Smooth muscle cell (in vitro differentiated cells): ENCODE measurements at regions not wholly inside any gene's neighbourhood (a gene's known extent, or its start where the extent isn't known, plus 50 kb on each side); places are given as distances from the start of the nearest gene placed in this dataset.

Source experiments
- DNase-seq: peaks from one replicate; lab custom pipeline; 2025; ENCODE audit not compliant: unreplicated experiment; lab: John Stamatoyannopoulos, UW
- H2AFZ ChIP-seq: fragments of 200-600 bp; sonication (generic); 2 replicates; pipeline ENCODE4 v1.6.0; 2016; ENCODE audit warnings: antibody characterized with exemption, low read depth, mild to moderate bottlenecking
- H3F3A ChIP-seq: fragments of 200-600 bp; sonication (generic); 2 replicates; pipeline ENCODE4 v1.6.0; 2017; ENCODE audit warnings: antibody characterized with exemption, low read depth
- H3K27ac ChIP-seq: fragments of 200-600 bp; sonication (generic); 2 replicates; pipeline ENCODE4 v1.5.1; 2016; ENCODE audit warnings: low read depth, mild to moderate bottlenecking
- H3K27me3 ChIP-seq: fragments of 200-600 bp; sonication (generic); 2 replicates; pipeline ENCODE4 v1.6.1; 2016; ENCODE audit warnings: low read depth, mild to moderate bottlenecking
- H3K36me3 ChIP-seq: fragments of 200-600 bp; sonication (generic); 2 replicates; pipeline ENCODE4 v1.5.1; 2016; ENCODE audit warnings: low read depth
- H3K4me1 ChIP-seq: fragments of 200-600 bp; sonication (generic); 2 replicates; pipeline ENCODE4 v1.5.1; 2016; ENCODE audit warnings: low read depth
- H3K4me2 ChIP-seq: fragments of 200-600 bp; sonication (generic); 2 replicates; pipeline ENCODE4 v1.6.0; 2016; ENCODE audit warnings: mild to moderate bottlenecking
- H3K4me3 ChIP-seq: fragments of 200-600 bp; sonication (generic); 2 replicates; pipeline ENCODE4 v1.5.1; 2016; ENCODE audit warnings: mild to moderate bottlenecking
- H3K79me2 ChIP-seq: fragments of 200-600 bp; sonication (generic); 2 replicates; pipeline ENCODE4 v1.6.0; 2016; ENCODE audit warnings: low read depth, mild to moderate bottlenecking
- H3K9ac ChIP-seq: fragments of 200-600 bp; sonication (generic); 2 replicates; pipeline ENCODE4 v1.6.0; 2016; ENCODE audit warnings: low read depth
- H3K9me3 ChIP-seq: fragments of 200-600 bp; sonication (generic); replicated peaks from 2 replicates; pipeline ENCODE4 v1.5.1; 2016; ENCODE audit warnings: low read depth
- H4K20me1 ChIP-seq: fragments of 200-600 bp; sonication (generic); 2 replicates; pipeline ENCODE4 v1.6.0; 2016; ENCODE audit warnings: low read depth
- WGBS: methylation state at CpG from one replicate; pipeline ENCODE4 v1.1.7; 2016; ENCODE audit warnings: low lambda C conversion rate; 5-methylcytosine and 5-hydroxymethylcytosine counted together
- TF ChIP-seq, protein P1 (sequence below): fragments of 200-600 bp; sonication (generic); IDR thresholded peaks from 2 replicates; pipeline ENCODE4 v1.5.1; 2017; ENCODE audit warnings: borderline replicate concordance, mild to moderate bottlenecking, antibody characterized with exemption; ENCODE audit not compliant: insufficient read depth, poor library complexity, severe bottlenecking

DNA sequence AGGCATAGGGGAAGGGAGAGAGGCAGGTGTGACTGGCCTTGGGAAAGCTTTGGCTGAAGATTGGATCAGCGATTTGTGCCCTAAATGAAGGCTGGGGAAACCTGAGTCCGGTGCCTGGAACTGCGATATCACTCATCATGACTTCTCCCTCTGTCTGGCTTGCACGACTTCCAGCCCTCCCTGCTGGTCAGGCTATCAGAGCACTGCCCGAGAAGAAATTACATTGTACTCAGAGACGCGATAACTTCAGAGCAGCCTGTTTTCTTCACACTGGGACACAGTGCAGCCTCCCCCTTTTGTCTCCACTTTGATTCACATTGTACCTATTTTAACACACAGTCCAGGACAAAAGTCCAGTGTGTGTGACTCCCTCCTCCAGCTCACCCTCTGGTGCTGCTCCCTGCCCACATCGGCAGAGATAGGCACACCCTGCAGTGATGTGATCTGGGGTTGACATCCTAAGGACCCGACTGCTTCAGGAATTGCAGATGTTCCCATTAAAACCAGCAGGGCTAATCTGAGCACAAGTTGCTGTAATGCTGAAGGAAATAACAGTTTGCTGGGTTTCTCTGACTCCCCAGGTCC is 62.1 kb upstream of the CADM1 start:
- H3K27me3 ChIP-seq: peaks cover 6% of the 10 kb centered on the region
- no peaks in the 10 kb centered on the region for H3K4me1 ChIP-seq
- DNase-seq: no peak
- H3K36me3 ChIP-seq: no peaks in the 10 kb centered on the region
- no peaks in the 10 kb centered on the region for H3F3A ChIP-seq
- no peak overlapping the region for H3K9ac ChIP-seq
- no peaks in the 10 kb centered on the region for H3K9me3 ChIP-seq
- 66% methylated on average over 9 of the region's 9 CpGs for WGBS
- H3K4me2 ChIP-seq: no peak overlapping the region
- TF ChIP-seq, protein P1, sequence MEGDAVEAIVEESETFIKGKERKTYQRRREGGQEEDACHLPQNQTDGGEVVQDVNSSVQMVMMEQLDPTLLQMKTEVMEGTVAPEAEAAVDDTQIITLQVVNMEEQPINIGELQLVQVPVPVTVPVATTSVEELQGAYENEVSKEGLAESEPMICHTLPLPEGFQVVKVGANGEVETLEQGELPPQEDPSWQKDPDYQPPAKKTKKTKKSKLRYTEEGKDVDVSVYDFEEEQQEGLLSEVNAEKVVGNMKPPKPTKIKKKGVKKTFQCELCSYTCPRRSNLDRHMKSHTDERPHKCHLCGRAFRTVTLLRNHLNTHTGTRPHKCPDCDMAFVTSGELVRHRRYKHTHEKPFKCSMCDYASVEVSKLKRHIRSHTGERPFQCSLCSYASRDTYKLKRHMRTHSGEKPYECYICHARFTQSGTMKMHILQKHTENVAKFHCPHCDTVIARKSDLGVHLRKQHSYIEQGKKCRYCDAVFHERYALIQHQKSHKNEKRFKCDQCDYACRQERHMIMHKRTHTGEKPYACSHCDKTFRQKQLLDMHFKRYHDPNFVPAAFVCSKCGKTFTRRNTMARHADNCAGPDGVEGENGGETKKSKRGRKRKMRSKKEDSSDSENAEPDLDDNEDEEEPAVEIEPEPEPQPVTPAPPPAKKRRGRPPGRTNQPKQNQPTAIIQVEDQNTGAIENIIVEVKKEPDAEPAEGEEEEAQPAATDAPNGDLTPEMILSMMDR: no peak
- no peak overlapping the region for H2AFZ ChIP-seq
- H3K79me2 ChIP-seq: no peaks in the 10 kb centered on the region
- H3K4me3 ChIP-seq: no peak overlapping the region
- no peak overlapping the region for H3K27ac ChIP-seq
- no peaks in the 10 kb centered on the region for H4K20me1 ChIP-seq

DNA sequence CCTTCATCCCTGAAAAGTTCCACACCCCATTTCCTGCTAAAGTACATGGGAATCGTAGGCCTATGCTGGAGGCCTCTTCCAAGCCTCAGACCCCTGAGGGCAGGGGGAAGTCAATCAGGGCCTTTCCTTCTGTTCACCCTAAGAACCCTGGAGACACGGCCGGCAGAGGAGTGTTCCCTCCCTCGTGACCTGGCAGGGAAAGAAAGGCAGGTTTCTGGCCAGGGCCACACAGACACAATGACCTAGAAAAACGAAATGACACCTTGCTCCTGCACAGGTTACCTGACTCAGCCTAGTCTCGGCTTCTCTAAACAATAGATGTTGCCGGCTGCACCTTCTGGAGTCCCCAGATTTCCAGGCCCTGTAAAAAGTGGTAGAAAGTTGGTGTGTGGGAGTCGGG is 60.6 kb upstream of the CADM1 start:
- no peaks in the 10 kb centered on the region for H4K20me1 ChIP-seq
- H3K9ac ChIP-seq: no peak overlapping the region
- DNase-seq: no peak
- WGBS: 84% methylated on average over 8 of the region's 8 CpGs
- H3K27ac ChIP-seq: no peak overlapping the region
- no peaks in the 10 kb centered on the region for H3K4me1 ChIP-seq
- H3K4me3 ChIP-seq: no peak overlapping the region
- H3K36me3 ChIP-seq: no peaks in the 10 kb centered on the region
- H3F3A ChIP-seq: no peaks in the 10 kb centered on the region
- no peaks in the 10 kb centered on the region for H3K9me3 ChIP-seq
- H3K4me2 ChIP-seq: no peak overlapping the region
- TF ChIP-seq, protein P1: no peak
- no peak overlapping the region for H2AFZ ChIP-seq
- no peaks in the 10 kb centered on the region for H3K79me2 ChIP-seq
- H3K27me3 ChIP-seq: peaks cover 6% of the 10 kb centered on the region

DNA sequence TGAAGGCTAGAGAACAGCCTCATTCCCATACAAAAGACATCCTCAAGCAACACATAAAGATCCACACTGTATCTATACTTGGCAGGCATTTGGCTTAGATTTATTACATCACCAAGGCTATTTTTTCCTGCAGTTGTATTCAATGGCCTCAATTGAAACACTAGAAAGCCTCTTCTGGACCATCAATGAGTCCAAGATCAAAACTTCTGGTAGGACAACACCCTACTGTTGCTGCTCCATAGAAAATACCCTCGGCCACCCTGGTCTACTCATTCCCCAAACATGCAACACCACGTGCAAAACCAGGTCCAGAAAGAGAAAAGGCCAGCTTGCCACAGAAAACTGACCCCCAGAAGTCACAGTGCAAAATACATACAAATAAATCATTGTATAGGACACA is 56.9 kb upstream of the CADM1 start:
- Histone ChIP-seq H3K27ac (no peak overlapping the region), H3K4me2 (no peak overlapping the region), H3F3A (no peaks in the 10 kb centered on the region), H2AFZ (no peak overlapping the region), H3K79me2 (no peaks in the 10 kb centered on the region), H4K20me1 (no peaks in the 10 kb centered on the region), H3K9ac (no peak overlapping the region), H3K36me3 (no peaks in the 10 kb centered on the region), H3K27me3 (no peaks in the 10 kb centered on the region), H3K4me1 (no peaks in the 10 kb centered on the region), H3K9me3 (no peaks in the 10 kb centered on the region), H3K4me3 (no peak overlapping the region)
- no peak for DNase-seq
- TF ChIP-seq, protein P1: no peak
- 61% methylated on average over 2 of the region's 2 CpGs for WGBS

DNA sequence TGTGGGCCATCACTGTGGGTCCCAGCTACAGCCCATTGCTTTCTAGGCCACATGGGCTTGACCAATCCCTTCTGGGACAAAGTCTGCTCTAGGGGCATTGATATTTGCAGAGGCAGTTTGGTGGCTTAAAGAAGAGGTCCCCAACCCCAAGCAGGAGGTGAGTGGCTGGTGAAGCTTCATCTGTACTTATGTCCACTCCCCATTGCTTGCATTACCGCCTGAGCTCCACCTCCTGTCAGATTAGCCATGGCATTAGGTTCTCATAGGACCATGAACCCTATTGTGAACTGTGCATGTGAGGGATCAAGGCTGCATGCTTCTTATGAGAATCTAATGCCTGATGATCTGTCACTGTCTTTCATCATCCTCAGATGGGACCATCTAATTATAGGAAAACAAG is 54.4 kb upstream of the CADM1 start:
- TF ChIP-seq, protein P1: no peak
- no peak overlapping the region for H3K9ac ChIP-seq
- H3K4me3 ChIP-seq: no peak overlapping the region
- H3K36me3 ChIP-seq: no peaks in the 10 kb centered on the region
- DNase-seq: no peak
- no peak overlapping the region for H2AFZ ChIP-seq
- H3K27ac ChIP-seq: no peak overlapping the region
- no peaks in the 10 kb centered on the region for H3K9me3 ChIP-seq
- no peaks in the 10 kb centered on the region for H4K20me1 ChIP-seq
- no peak overlapping the region for H3K4me2 ChIP-seq
- H3K4me1 ChIP-seq: no peaks in the 10 kb centered on the region
- H3K79me2 ChIP-seq: no peaks in the 10 kb centered on the region
- no peaks in the 10 kb centered on the region for H3F3A ChIP-seq
- 94% methylated on average over 1 of the region's 1 CpG for WGBS
- no peaks in the 10 kb centered on the region for H3K27me3 ChIP-seq
